ENCODE measurements at regions not wholly inside any gene's neighbourhood (a gene's known extent, or its start where the extent isn't known, plus 50 kb on each side); places are given as distances from the start of the nearest gene placed in this dataset.

- no peak for TF ChIP-seq CSDC2 (CRISPR knock-in tag; IDR thresholded peaks at IDR 0.05)
- TF ChIP-seq TSHZ2 (CRISPR knock-in tag; IDR thresholded peaks at IDR 0.05), result no peak
- TF ChIP-seq GLIS3 (CRISPR knock-in tag; IDR thresholded peaks at IDR 0.05), result no peak
- no peak for TF ChIP-seq BACH2 (CRISPR knock-in tag; IDR thresholded peaks at IDR 0.05; ENCODE audit: borderline replicate concordance)
- TF ChIP-seq ZNF70 (CRISPR knock-in tag; IDR thresholded peaks at IDR 0.05), result no peak
- no peak for TF ChIP-seq ZC3H10 (CRISPR knock-in tag; IDR thresholded peaks at IDR 0.05)
- no peak for TF ChIP-seq ZNF8 (CRISPR knock-in tag; IDR thresholded peaks at IDR 0.05)
- TF ChIP-seq ZFP30 (CRISPR knock-in tag; IDR thresholded peaks at IDR 0.05), result no peak
- TF ChIP-seq ZFP3 (CRISPR knock-in tag; IDR thresholded peaks at IDR 0.05), result no peak
- TF ChIP-seq POU6F1 (CRISPR knock-in tag; IDR thresholded peaks at IDR 0.05; ENCODE audit: borderline replicate concordance, low read depth), result no peak
- TF ChIP-seq PATZ1 (CRISPR knock-in tag; IDR thresholded peaks at IDR 0.05; ENCODE audit: borderline replicate concordance), result no peak
- TF ChIP-seq RARB (CRISPR knock-in tag; IDR thresholded peaks at IDR 0.05), result no peak
Observed at GRCh38 chr4:143095447-143095846, 89.3 kb upstream of the USP38 start.

All from SK-N-SH treated with all-trans-retinoic acid at 6 μM for 48 hours (cell line).